Hematopoietic multipotent progenitor cell (in vitro differentiated cells): ENCODE measurements at regions not wholly inside any gene's neighbourhood (a gene's known extent, or its start where the extent isn't known, plus 50 kb on each side); places are given as distances from the start of the nearest gene placed in this dataset.

Source experiments
- DNase-seq, 3 donors: peaks; one replicate each; pipeline ENCODE4 v3.0.0-alpha.2; 2011 to 2015; ENCODE audit warnings: low read depth in 2 of 3, low spot score in 2 of 3

GRCh38 chr15:31272558-31273257 is 53.9 kb upstream of the KLF13 start:
- DNase-seq, result peak in 1 of 3 donors; percentile 35

DNA sequence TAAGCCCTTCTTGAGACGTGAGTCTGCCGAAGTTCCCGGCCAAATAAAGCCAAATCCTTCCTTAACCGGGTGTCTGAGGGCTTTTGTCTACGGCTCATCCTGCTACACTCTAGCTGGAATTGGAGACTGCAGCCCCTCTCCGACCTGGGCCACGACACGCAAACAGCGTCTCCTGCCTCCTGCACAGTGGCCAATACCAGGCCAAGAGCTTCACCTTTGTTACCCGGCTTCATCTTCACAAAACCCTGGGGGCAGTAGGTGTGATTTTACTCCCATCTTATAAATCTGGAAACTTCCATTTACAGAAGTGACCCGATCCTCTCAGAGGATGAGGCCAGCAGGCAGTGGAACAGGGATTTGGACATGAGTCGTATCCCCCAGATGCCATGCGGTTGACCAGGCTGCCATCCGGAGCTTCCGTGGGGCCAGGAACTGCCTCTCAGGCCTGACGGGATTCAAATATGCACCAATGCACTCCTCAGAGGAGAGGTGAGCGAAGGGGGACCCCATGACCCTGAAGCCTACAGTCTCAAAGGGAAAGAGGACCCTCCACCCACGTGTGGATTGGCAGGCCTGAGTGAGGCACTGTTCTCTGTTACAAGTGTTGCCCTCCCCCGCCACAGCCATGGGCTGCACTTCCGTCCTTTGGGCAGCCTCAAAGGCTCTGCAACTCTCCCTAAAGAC is 53.2 kb upstream of the KLF13 start:
- DNase-seq, result no peak

GRCh38 chr15:31274496-31275330 is 51.9 kb upstream of the KLF13 start:
- no peak for DNase-seq

DNA sequence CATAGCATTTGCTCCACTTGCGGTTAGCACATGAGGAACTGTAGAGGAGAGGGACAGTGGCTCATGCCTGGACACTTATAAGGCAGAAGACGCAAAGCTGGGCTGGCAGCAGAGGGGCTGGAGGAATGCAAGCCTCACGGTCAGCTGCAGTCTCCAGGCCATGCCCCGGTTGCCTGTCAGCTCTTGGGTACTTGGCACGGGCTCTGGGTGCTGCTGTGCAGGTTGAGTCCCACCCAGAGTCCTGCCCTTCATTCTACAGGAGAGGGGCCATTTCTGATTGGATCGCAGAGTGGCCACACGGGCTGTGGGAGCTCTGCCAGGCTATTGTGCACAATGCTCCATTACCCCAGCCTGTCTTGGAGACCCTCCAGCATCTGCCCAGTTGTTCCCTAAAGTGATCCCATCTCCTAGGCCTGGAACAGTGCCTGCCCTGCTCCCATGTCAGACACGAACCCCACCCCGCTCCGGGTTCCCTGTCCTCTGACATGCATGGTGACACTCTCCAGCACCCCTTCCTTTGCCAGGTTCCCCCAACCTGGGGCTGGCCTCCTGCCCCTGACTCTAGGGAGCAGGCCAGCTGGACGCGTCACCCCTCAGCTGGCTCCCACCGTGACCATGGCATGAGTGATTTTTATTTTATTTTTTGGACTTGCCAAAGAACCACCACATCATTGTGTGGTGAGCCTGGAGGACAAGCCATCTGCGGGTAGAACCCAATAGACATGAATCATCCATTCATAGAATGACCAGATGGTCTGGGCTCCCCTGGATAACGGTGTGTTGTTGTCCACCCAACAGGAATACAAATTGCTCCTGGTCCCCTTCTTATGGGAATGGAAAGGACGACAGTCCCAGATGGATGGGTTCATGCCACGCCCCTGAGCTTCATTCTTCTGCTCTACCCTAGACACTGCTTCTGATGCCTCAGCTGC is 51.0 kb upstream of the KLF13 start:
- DNase-seq, result no peak

GRCh38 chr15:31276596-31277298 is 49.9 kb upstream of the KLF13 start:
- DNase-seq, result no peak
